ENCODE measurements at regions not wholly inside any gene's neighbourhood (a gene's known extent, or its start where the extent isn't known, plus 50 kb on each side); places are given as distances from the start of the nearest gene placed in this dataset.

GRCh38 chr16:14002416-14002990, 68.6 kb upstream of the MRTFB start:
- H3K9me3 ChIP-seq: no peaks in the 10 kb centered on the region
- TF ChIP-seq POLR2A (IDR thresholded peaks at IDR 0.05) (no peak), CTCF (IDR thresholded peaks at IDR 0.05) (no peak)
- intact Hi-C loops (cut with DNase I; ENCODE audit: low total_unique reads): no loop called here
- H3K4me1 ChIP-seq: peaks cover 0 to 4% of the 10 kb centered on the region in 2 donors
- no peaks in the 10 kb centered on the region for H3K36me3 ChIP-seq
- peak overlapping the region in 2 of 3 donors; percentile 35 to 53 for H3K4me3 ChIP-seq
- DNase-seq (ENCODE audit: low spot score in 2 of 2): no peak
- peak overlapping the region; percentile 25 to 77 for H3K27ac ChIP-seq
- no peaks in the 10 kb centered on the region for H3K27me3 ChIP-seq

GRCh38 chr16:14003074-14003570, 68.0 kb upstream of the MRTFB start:
- Histone ChIP-seq H3K9me3 (no peaks in the 10 kb centered on the region), H3K27me3 (no peaks in the 10 kb centered on the region), H3K4me1 (peaks cover 0 to 4% of the 10 kb centered on the region in 2 donors), H3K36me3 (no peaks in the 10 kb centered on the region), H3K27ac (peak overlapping the region; percentile 25 to 77), H3K4me3 (peak overlapping the region; percentile 25 to 53 (median 35))
- TF ChIP-seq POLR2AphosphoS5 (IDR thresholded peaks at IDR 0.05) (peak in 1 of 3 donors; percentile 48), CTCF (IDR thresholded peaks at IDR 0.05) (peak in 1 of 3 donors; percentile 30), POLR2A (IDR thresholded peaks at IDR 0.05) (no peak)
- peak; percentile 77 to 87 for DNase-seq (ENCODE audit: low spot score in 2 of 2)
- intact Hi-C loops (cut with DNase I; ENCODE audit: low total_unique reads): no loop called here

GRCh38 chr16:14004031-14004728, 66.9 kb upstream of the MRTFB start:
- Histone ChIP-seq H3K9me3 (no peaks in the 10 kb centered on the region), H3K36me3 (no peaks in the 10 kb centered on the region), H3K4me3 (no peak overlapping the region), H3K27me3 (no peaks in the 10 kb centered on the region), H3K4me1 (peaks cover 0 to 4% of the 10 kb centered on the region in 2 donors), H3K27ac (peak overlapping the region; percentile 25 to 77)
- DNase-seq (ENCODE audit: low spot score in 2 of 2): no peak
- TF ChIP-seq POLR2A (IDR thresholded peaks at IDR 0.05) (no peak), POLR2AphosphoS5 (IDR thresholded peaks at IDR 0.05) (peak in 2 of 3 donors; percentile 32 to 58)
- intact Hi-C loops (cut with DNase I; ENCODE audit: low total_unique reads): no loop called here

- H3K27ac ChIP-seq: peak overlapping the region; percentile 25 to 77
- TF ChIP-seq POLR2A (IDR thresholded peaks at IDR 0.05) (no peak), CTCF (IDR thresholded peaks at IDR 0.05) (no peak), POLR2AphosphoS5 (IDR thresholded peaks at IDR 0.05) (no peak)
Observed at GRCh38 chr16:14004729-14005315, 66.3 kb upstream of the MRTFB start.

GRCh38 chr16:14005335-14005734, 65.8 kb upstream of the MRTFB start:
- no peak for DNase-seq (ENCODE audit: low spot score in 2 of 2)
- H3K27me3 ChIP-seq: no peaks in the 10 kb centered on the region
- H3K9me3 ChIP-seq: no peaks in the 10 kb centered on the region
- TF ChIP-seq CTCF (IDR thresholded peaks at IDR 0.05) (no peak), POLR2AphosphoS5 (IDR thresholded peaks at IDR 0.05) (no peak), POLR2A (IDR thresholded peaks at IDR 0.05) (no peak)
- no peak overlapping the region for H3K4me3 ChIP-seq
- peak overlapping the region; percentile 25 to 77 for H3K27ac ChIP-seq
- H3K36me3 ChIP-seq: no peaks in the 10 kb centered on the region
- peaks cover 0 to 4% of the 10 kb centered on the region in 2 donors for H3K4me1 ChIP-seq
- intact Hi-C loops (cut with DNase I; ENCODE audit: low total_unique reads): no loop called here

More at GRCh38 chr16:14004729-14005315, 66.3 kb upstream of the MRTFB start:
- Histone ChIP-seq H3K9me3 (no peaks in the 10 kb centered on the region), H3K27me3 (no peaks in the 10 kb centered on the region), H3K4me1 (peaks cover 0 to 4% of the 10 kb centered on the region in 2 donors), H3K4me3 (no peak overlapping the region), H3K36me3 (no peaks in the 10 kb centered on the region)
- intact Hi-C loops (cut with DNase I; ENCODE audit: low total_unique reads): no loop called here
- no peak for DNase-seq (ENCODE audit: low spot score in 2 of 2)
